DMS 273 (cell line): ENCODE measurements at regions not wholly inside any gene's neighbourhood (a gene's known extent, or its start where the extent isn't known, plus 50 kb on each side); places are given as distances from the start of the nearest gene placed in this dataset.

Experiments used
- DNase-seq: peaks from one replicate; lab custom pipeline; 2025; ENCODE audit not compliant: unreplicated experiment; lab: John Stamatoyannopoulos, UW

GRCh38 chr2:239528883-239529282 is 128.1 kb upstream of the HDAC4 start:
- DNase-seq = no peak

GRCh38 chr2:239528146-239528545 is 127.3 kb upstream of the HDAC4 start:
- no peak for DNase-seq

GRCh38 chr2:239526666-239527415 is 126.0 kb upstream of the HDAC4 start:
- no peak for DNase-seq

GRCh38 chr2:239526038-239526437 is 125.2 kb upstream of the HDAC4 start:
- no peak for DNase-seq

GRCh38 chr2:239523954-239524330 is 123.1 kb upstream of the HDAC4 start:
- no peak for DNase-seq

- DNase-seq = no peak
Measured at GRCh38 chr2:239523147-239523953, 122.5 kb upstream of the HDAC4 start.

GRCh38 chr2:239522740-239523119 is 121.9 kb upstream of the HDAC4 start:
- DNase-seq = no peak

GRCh38 chr2:239522002-239522739 is 121.4 kb upstream of the HDAC4 start:
- DNase-seq = peak; percentile 20

GRCh38 chr2:239521518-239521815 is 120.6 kb upstream of the HDAC4 start:
- no peak for DNase-seq

- no peak for DNase-seq
Measured at GRCh38 chr2:239520811-239521517, 120.1 kb upstream of the HDAC4 start.

- DNase-seq = no peak
Measured at GRCh38 chr2:239519921-239520585, 119.2 kb upstream of the HDAC4 start.

GRCh38 chr2:239519089-239519920 is 118.5 kb upstream of the HDAC4 start:
- DNase-seq = peak; percentile 89

GRCh38 chr2:239518286-239519088 is 117.7 kb upstream of the HDAC4 start:
- DNase-seq = no peak

- DNase-seq = no peak
Measured at GRCh38 chr2:239517686-239518085, 116.9 kb upstream of the HDAC4 start.

GRCh38 chr2:239516954-239517305 is 116.1 kb upstream of the HDAC4 start:
- DNase-seq = no peak

GRCh38 chr2:239516286-239516953 is 115.6 kb upstream of the HDAC4 start:
- DNase-seq = no peak

GRCh38 chr2:239514754-239515530 is 114.1 kb upstream of the HDAC4 start:
- no peak for DNase-seq

- no peak for DNase-seq
Measured at GRCh38 chr2:239512054-239512453, 111.2 kb upstream of the HDAC4 start.
